A549 (cell line): ENCODE measurements at regions not wholly inside any gene's neighbourhood (a gene's known extent, or its start where the extent isn't known, plus 50 kb on each side); places are given as distances from the start of the nearest gene placed in this dataset.

ENCODE experiments used
- ATAC-seq, 2 experiments: fragments of 200-7000 bp in 1 of 2; fragments of >200 bp in 1 of 2; cut with Nextera tagmentation in 1 of 2; cut with Tn5 transposase in 1 of 2; 3 replicates each; pipeline versions ENCODE4 v1.8.0 to v1.9.1; 2018 to 2020; ENCODE audit warnings: mild to moderate bottlenecking in 1 of 2, moderate library complexity in 1 of 2
- CTCF ChIA-PET: fragments of 300-600 bp; sonication (Branson Sonifier 250); formaldehyde crosslinking; extraction: SDS; loops from one replicate; lab custom pipeline; 2021; ENCODE audit warnings: antibody characterized with exemption, inconsistent platforms; lab: Yijun Ruan, JAX
- POLR2A ChIA-PET: fragments of 350-600 bp; formaldehyde crosslinking; extraction: SDS; loops from one replicate; lab custom pipeline; 2021; ENCODE audit warnings: antibody characterized with exemption, inconsistent platforms; lab: Yijun Ruan, JAX
- DNase-seq, 2 experiments: peaks; one replicate each; pipeline versions ENCODE4 v3.0.0 to v3.0.0-alpha.2; 2011 to 2016; ENCODE audit warnings: low read depth in 1 of 2, low spot score in 1 of 2
- FAIRE-seq: peaks from 2 replicates; lab custom pipeline; 2011; peaks lifted over from hg19 to GRCh38; lab: Jason Lieb, UNC
- H3K27ac ChIP-seq, 2 experiments: fragments of >200 bp; sonication (Bioruptor Twin); formaldehyde crosslinking; 3 replicates each; pipeline ENCODE4 v1.5.1; 2016 to 2017
- H3K4me1 ChIP-seq: fragments of >200 bp; sonication (Bioruptor Twin); formaldehyde crosslinking; 3 replicates; pipeline ENCODE4 v1.6.1; 2016
- H3K4me2 ChIP-seq: fragments of >200 bp; sonication (Bioruptor Twin); formaldehyde crosslinking; 3 replicates; pipeline ENCODE4 v1.6.1; 2016
- H3K4me3 ChIP-seq: fragments of >200 bp; sonication (Bioruptor Twin); formaldehyde crosslinking; 3 replicates; pipeline ENCODE4 v1.5.1; 2016
- H3K9me3 ChIP-seq: fragments of >200 bp; sonication (Bioruptor Twin); formaldehyde crosslinking; 3 replicates; pipeline ENCODE4 v1.6.1; 2016
- CBX2 ChIP-seq: fragments of 200-600 bp; sonication (generic); IDR thresholded peaks from 2 replicates; pipeline ENCODE4 v1.6.1; 2016; ENCODE audit warnings: low read depth, mild to moderate bottlenecking, borderline replicate concordance
- CHD2 ChIP-seq: fragments of 150-350 bp; IDR thresholded peaks from 2 replicates; pipeline ENCODE4 v1.6.1; 2014; ENCODE audit warnings: low read length; ENCODE audit not compliant: partially characterized antibody
- EHMT2 ChIP-seq: fragments of 200-600 bp; sonication (generic); IDR thresholded peaks from 2 replicates; pipeline ENCODE4 v1.6.1; 2016; ENCODE audit warnings: antibody characterized with exemption, low read depth, mild to moderate bottlenecking, moderate library complexity
- EP300 ChIP-seq, 2 experiments: fragments of >200 bp; sonication (Bioruptor Twin); formaldehyde crosslinking; IDR thresholded peaks; 2 replicates in 1 of 2; 3 replicates in 1 of 2; pipeline ENCODE4 v1.6.1; 2016 to 2017
- FOSL2 ChIP-seq, 2 experiments: fragments of 450-650 bp in 1 of 2; fragments of >200 bp in 1 of 2; sonication (Bioruptor Twin) in 1 of 2; formaldehyde crosslinking; IDR thresholded peaks; 2 replicates each; pipeline versions ENCODE4 v1.5.0 to v1.6.1; 2016 to 2020; ENCODE audit warnings: mild to moderate bottlenecking in 1 of 2, moderate library complexity in 1 of 2
- GATA3 ChIP-seq: IDR thresholded peaks from 2 replicates; pipeline ENCODE4 v1.6.1; 2012; ENCODE audit warnings: borderline replicate concordance
- HEYL ChIP-seq: fragments of 250-450 bp; sonication (Bioruptor Pico); IDR thresholded peaks from 2 replicates; pipeline ENCODE4 v1.8.0; 2021; ENCODE audit warnings: mild to moderate bottlenecking, moderate library complexity
- HOXB5 ChIP-seq: fragments of 250-450 bp; sonication (Bioruptor Pico); IDR thresholded peaks from 2 replicates; pipeline ENCODE4 v1.5.0; 2020; ENCODE audit warnings: mild to moderate bottlenecking, moderate library complexity
- JUN ChIP-seq, 2 experiments: fragments of >200 bp; sonication (Bioruptor Twin); formaldehyde crosslinking; IDR thresholded peaks; 2 replicates in 1 of 2; 3 replicates in 1 of 2; pipeline ENCODE4 v1.6.1; 2016 to 2017
- KDM1A ChIP-seq: fragments of 200-600 bp; sonication (generic); IDR thresholded peaks from 2 replicates; pipeline ENCODE4 v1.6.1; 2016; ENCODE audit warnings: low read depth, mild to moderate bottlenecking
- MAFK ChIP-seq: fragments of 450-650 bp; IDR thresholded peaks from 2 replicates; pipeline ENCODE4 v1.6.1; 2014; ENCODE audit not compliant: partially characterized antibody
- MAZ ChIP-seq: fragments of 150-350 bp; IDR thresholded peaks from 2 replicates; pipeline ENCODE4 v1.6.1; 2014; ENCODE audit warnings: antibody characterized with exemption, low read depth, low read length, borderline replicate concordance
- POLR2A ChIP-seq: IDR thresholded peaks from 2 replicates; pipeline ENCODE4 v1.6.1; 2012; ENCODE audit warnings: mild to moderate bottlenecking, low read length
- POLR2AphosphoS2 ChIP-seq: conservative IDR thresholded peaks from 2 replicates; pipeline ENCODE4 v1.6.1; 2012; ENCODE audit warnings: low read length, improper control_type of control experiment, inconsistent platforms
- RARB ChIP-seq: fragments of 250-450 bp; sonication (Bioruptor Pico); IDR thresholded peaks from 2 replicates; pipeline ENCODE4 v1.8.0; 2021; ENCODE audit warnings: mild to moderate bottlenecking, moderate library complexity
- RCOR1 ChIP-seq: fragments of 150-350 bp; IDR thresholded peaks from 2 replicates; pipeline ENCODE4 v1.6.1; 2014; ENCODE audit warnings: antibody characterized with exemption, low read length, low read depth
- SMC3 ChIP-seq: fragments of >200 bp; sonication (Bioruptor Twin); formaldehyde crosslinking; IDR thresholded peaks from 3 replicates; pipeline ENCODE4 v1.6.1; 2018; ENCODE audit warnings: inconsistent platforms
- TFCP2L1 ChIP-seq: fragments of 250-450 bp; sonication (Bioruptor Pico); IDR thresholded peaks from 2 replicates; pipeline ENCODE4 v1.5.0; 2021; ENCODE audit warnings: mild to moderate bottlenecking
- TP53 ChIP-seq: fragments of 250-450 bp; sonication (Bioruptor Pico); IDR thresholded peaks from 2 replicates; pipeline ENCODE4 v1.5.0; 2021; ENCODE audit warnings: mild to moderate bottlenecking, moderate library complexity
- ZFP36 ChIP-seq: fragments of 450-650 bp; IDR thresholded peaks from 2 replicates; pipeline ENCODE4 v1.6.1; 2014; ENCODE audit warnings: borderline replicate concordance; ENCODE audit not compliant: partially characterized antibody
- WGBS: methylation state at CpG from one replicate; pipeline ENCODE4 v1.1.6; 2017; ENCODE audit errors: missing lambda C conversion rate; 5-methylcytosine and 5-hydroxymethylcytosine counted together
- TF ChIP-seq, protein P1 (sequence below): fragments of 200-600 bp; sonication (generic); IDR thresholded peaks from 2 replicates; pipeline ENCODE4 v1.6.1; 2016; ENCODE audit warnings: antibody characterized with exemption, mild to moderate bottlenecking, moderate library complexity
- TF ChIP-seq, protein P2 (sequence below): fragments of 150-350 bp; IDR thresholded peaks from 2 replicates; pipeline ENCODE4 v1.6.1; 2014; ENCODE audit warnings: low read depth, mild to moderate bottlenecking, low read length
- TF ChIP-seq, protein P3 (sequence below): IDR thresholded peaks from 2 replicates; pipeline ENCODE4 v1.6.1; 2012
- TF ChIP-seq, protein P4 (sequence below): fragments of 450-650 bp; IDR thresholded peaks from 2 replicates; pipeline ENCODE4 v1.6.1; 2014; ENCODE audit warnings: antibody characterized with exemption
- TF ChIP-seq, protein P5 (sequence below): fragments of >200 bp; sonication (Bioruptor Twin); formaldehyde crosslinking; IDR thresholded peaks from 3 replicates; pipeline ENCODE4 v1.5.1; 2016

DNA sequence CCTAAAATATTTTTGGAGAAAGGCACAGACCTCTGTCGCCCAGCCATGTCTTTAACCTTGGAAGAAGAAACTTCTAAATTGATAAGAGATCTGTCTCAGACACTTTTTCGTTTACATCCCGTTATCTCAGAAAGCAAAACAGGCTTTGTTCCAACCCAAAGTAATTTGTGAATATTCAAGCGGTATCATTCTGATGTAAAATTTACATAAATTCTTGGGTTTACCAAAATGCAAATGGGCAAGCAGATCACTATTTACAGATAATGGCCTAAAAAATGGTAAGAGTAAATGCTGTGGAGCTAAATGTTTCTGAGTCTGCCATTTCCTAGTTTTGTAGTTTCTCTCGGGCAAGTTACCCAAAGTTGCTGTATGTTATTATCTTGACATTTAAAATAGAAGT, 101.9 kb upstream of the VPREB1 start:
- FAIRE-seq (no peak), ATAC-seq (no peak), DNase-seq (no peak)
- 71% methylated on average over 5 of the region's 5 CpGs for WGBS
- Histone ChIP-seq H3K4me1 (no peaks in the 10 kb centered on the region), H3K4me2 (no peak overlapping the region), H3K4me3 (no peak overlapping the region), H3K27ac (no peak overlapping the region), H3K9me3 (no peaks in the 10 kb centered on the region)
- CTCF ChIA-PET: interaction anchor here (1.2 to 1.5 kb wide), 2 partner anchors 20 to 41 kb away, joined by 4 read pairs; no protein-coding TSS in a partner anchor
- TF ChIP-seq SMC3: no peak
- TF ChIP-seq, protein P1, sequence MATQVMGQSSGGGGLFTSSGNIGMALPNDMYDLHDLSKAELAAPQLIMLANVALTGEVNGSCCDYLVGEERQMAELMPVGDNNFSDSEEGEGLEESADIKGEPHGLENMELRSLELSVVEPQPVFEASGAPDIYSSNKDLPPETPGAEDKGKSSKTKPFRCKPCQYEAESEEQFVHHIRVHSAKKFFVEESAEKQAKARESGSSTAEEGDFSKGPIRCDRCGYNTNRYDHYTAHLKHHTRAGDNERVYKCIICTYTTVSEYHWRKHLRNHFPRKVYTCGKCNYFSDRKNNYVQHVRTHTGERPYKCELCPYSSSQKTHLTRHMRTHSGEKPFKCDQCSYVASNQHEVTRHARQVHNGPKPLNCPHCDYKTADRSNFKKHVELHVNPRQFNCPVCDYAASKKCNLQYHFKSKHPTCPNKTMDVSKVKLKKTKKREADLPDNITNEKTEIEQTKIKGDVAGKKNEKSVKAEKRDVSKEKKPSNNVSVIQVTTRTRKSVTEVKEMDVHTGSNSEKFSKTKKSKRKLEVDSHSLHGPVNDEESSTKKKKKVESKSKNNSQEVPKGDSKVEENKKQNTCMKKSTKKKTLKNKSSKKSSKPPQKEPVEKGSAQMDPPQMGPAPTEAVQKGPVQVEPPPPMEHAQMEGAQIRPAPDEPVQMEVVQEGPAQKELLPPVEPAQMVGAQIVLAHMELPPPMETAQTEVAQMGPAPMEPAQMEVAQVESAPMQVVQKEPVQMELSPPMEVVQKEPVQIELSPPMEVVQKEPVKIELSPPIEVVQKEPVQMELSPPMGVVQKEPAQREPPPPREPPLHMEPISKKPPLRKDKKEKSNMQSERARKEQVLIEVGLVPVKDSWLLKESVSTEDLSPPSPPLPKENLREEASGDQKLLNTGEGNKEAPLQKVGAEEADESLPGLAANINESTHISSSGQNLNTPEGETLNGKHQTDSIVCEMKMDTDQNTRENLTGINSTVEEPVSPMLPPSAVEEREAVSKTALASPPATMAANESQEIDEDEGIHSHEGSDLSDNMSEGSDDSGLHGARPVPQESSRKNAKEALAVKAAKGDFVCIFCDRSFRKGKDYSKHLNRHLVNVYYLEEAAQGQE: no peak
- TF ChIP-seq, protein P2, sequence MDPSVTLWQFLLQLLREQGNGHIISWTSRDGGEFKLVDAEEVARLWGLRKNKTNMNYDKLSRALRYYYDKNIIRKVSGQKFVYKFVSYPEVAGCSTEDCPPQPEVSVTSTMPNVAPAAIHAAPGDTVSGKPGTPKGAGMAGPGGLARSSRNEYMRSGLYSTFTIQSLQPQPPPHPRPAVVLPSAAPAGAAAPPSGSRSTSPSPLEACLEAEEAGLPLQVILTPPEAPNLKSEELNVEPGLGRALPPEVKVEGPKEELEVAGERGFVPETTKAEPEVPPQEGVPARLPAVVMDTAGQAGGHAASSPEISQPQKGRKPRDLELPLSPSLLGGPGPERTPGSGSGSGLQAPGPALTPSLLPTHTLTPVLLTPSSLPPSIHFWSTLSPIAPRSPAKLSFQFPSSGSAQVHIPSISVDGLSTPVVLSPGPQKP: no peak
- TF ChIP-seq, protein P3, sequence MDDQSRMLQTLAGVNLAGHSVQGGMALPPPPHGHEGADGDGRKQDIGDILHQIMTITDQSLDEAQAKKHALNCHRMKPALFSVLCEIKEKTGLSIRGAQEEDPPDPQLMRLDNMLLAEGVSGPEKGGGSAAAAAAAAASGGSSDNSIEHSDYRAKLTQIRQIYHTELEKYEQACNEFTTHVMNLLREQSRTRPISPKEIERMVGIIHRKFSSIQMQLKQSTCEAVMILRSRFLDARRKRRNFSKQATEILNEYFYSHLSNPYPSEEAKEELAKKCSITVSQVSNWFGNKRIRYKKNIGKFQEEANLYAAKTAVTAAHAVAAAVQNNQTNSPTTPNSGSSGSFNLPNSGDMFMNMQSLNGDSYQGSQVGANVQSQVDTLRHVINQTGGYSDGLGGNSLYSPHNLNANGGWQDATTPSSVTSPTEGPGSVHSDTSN: no peak
- no peak for TF ChIP-seq FOSL2 (IDR thresholded peaks at IDR 0.05)
- no peak for TF ChIP-seq FOSL2 (CRISPR knock-in tag; IDR thresholded peaks at IDR 0.05)
- no peak for TF ChIP-seq ZFP36
- no peak for TF ChIP-seq JUN (IDR thresholded peaks at IDR 0.05)
- no peak for TF ChIP-seq KDM1A
- no peak for TF ChIP-seq GATA3
- TF ChIP-seq EP300 (IDR thresholded peaks at IDR 0.05): no peak
- no peak for TF ChIP-seq CHD2
- no peak for TF ChIP-seq POLR2A
- TF ChIP-seq, protein P4, sequence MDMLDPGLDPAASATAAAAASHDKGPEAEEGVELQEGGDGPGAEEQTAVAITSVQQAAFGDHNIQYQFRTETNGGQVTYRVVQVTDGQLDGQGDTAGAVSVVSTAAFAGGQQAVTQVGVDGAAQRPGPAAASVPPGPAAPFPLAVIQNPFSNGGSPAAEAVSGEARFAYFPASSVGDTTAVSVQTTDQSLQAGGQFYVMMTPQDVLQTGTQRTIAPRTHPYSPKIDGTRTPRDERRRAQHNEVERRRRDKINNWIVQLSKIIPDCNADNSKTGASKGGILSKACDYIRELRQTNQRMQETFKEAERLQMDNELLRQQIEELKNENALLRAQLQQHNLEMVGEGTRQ: no peak
- no peak for TF ChIP-seq TP53
- TF ChIP-seq, protein P5, sequence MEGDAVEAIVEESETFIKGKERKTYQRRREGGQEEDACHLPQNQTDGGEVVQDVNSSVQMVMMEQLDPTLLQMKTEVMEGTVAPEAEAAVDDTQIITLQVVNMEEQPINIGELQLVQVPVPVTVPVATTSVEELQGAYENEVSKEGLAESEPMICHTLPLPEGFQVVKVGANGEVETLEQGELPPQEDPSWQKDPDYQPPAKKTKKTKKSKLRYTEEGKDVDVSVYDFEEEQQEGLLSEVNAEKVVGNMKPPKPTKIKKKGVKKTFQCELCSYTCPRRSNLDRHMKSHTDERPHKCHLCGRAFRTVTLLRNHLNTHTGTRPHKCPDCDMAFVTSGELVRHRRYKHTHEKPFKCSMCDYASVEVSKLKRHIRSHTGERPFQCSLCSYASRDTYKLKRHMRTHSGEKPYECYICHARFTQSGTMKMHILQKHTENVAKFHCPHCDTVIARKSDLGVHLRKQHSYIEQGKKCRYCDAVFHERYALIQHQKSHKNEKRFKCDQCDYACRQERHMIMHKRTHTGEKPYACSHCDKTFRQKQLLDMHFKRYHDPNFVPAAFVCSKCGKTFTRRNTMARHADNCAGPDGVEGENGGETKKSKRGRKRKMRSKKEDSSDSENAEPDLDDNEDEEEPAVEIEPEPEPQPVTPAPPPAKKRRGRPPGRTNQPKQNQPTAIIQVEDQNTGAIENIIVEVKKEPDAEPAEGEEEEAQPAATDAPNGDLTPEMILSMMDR: no peak
- no peak for TF ChIP-seq RCOR1
- POLR2A ChIA-PET: no interaction called here

DNA sequence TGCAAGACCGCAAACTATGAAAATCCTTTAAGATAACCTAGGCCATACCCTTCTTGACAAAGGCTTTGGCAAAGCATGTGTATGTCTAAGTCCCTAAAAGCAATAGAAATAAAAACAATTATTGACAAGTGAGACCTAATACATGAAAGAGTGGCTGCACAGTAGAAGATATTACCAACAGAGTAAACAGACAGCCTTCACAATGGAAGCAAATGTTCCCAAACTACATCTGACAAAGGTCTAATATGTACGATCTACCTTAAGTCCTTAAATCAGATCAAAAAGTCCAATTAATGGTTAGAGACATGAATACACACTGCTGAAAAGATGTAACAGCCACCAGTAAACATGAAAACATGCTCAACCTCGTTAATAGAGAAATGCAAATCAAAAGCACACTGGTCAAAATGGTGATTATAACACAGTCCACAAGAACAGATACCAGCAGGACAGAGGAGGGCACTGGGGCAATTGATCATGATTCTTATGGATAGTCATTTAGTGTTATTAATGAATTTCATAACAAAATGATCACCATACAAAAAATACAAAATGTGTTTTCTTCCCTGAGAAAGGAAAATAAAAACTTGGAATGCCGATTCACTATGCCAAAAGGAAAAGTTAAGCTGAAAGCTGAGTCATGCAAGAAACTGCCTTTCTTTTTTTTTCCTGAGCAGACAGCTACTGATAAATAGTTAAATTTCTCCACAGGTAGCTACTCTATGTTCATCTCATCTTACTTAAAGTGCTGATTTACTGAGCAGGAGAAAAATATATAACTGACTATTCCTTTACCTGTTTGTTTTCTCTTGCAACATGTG, 102.6 kb upstream of the VPREB1 start:
- DNase-seq (no peak), FAIRE-seq (no peak), ATAC-seq (no peak)
- no peak overlapping the region for H3K4me3 ChIP-seq
- 49% methylated on average over 4 of the region's 4 CpGs for WGBS
- ChIA-PET CTCF (interaction anchor here (1.2 kb wide), 1 partner anchor 42 kb away, joined by 4 read pairs; no protein-coding TSS in a partner anchor), POLR2A (no interaction called here)
- H3K9me3 ChIP-seq: no peaks in the 10 kb centered on the region
- H3K27ac ChIP-seq: no peak overlapping the region
- no peak overlapping the region for H3K4me2 ChIP-seq
- no peaks in the 10 kb centered on the region for H3K4me1 ChIP-seq
- TF ChIP-seq POLR2A (no peak), MAFK (no peak), CBX2 (no peak), HEYL (CRISPR knock-in tag) (no peak), MAZ (no peak), HOXB5 (CRISPR knock-in tag) (no peak), TFCP2L1 (CRISPR knock-in tag) (no peak), FOSL2 (IDR thresholded peaks at IDR 0.05) (no peak), FOSL2 (CRISPR knock-in tag; IDR thresholded peaks at IDR 0.05) (no peak), GATA3 (no peak), EHMT2 (no peak), RCOR1 (no peak), EP300 (IDR thresholded peaks at IDR 0.05) (no peak), RARB (CRISPR knock-in tag) (no peak), POLR2AphosphoS2 (no peak)
- TF ChIP-seq, protein P4: no peak
